ENCODE measurements at regions not wholly inside any gene's neighbourhood (a gene's known extent, or its start where the extent isn't known, plus 50 kb on each side); places are given as distances from the start of the nearest gene placed in this dataset.

GRCh38 chr16:74232806-74233465, 63.7 kb upstream of the PSMD7 start:
- no peak for DNase-seq

DNA sequence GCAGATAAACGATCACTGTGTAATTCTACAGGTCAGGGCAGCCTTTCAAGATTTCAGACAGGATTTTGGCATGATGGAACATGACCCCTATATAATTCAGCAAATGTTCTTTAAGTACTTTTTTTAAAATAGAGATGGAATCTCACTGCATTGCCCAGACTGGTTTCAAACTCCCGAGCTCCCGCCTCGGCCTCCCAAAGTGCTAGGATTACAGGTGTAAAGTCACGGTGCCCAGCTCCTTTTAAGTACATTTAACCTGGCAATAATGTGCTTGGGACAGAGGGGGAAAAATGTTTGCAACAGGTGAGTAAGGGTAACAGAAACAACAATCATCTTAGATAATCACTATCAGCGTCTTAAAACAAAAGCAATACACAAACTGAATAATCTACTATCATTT, 66.5 kb upstream of the PSMD7 start:
- DNase-seq: no peak

- peak; percentile 14 to 26 (median 19) for DNase-seq
Observed at GRCh38 chr16:74226338-74226954, 70.2 kb upstream of the PSMD7 start.

DNA sequence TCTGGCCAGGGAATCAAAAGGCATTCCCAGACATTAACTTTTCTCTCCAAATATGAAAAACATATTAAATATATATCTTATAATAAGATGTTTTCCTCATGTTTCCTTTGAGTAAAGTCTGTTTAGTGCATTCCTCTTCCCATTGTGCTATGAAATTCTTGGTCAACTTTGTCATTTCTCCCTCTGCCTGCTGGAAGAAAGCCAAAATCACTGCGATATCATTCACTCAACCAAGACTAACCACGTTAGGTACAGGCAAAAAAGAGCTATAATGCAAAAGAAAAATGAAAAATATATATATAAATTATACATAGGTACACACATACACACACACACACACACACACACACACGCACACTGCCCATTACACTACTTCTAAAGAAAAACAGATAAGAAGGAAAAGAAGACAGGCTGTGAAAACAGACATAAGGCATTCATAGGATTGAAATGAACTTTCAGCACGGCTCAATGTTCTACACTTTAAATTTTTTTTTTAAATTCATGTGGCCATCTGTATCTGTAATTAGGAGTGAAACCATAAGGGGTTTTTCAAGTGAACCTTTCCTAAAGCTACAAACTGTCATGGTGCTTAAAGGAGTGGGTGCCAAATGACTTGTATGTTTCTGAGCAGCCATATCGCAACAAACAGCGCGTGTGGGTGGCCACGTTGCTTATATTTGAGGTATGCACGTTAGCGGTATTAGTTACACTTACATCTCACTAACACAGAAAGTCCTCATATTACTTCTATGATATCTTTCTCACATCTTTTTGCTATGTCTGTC, 71.6 kb upstream of the PSMD7 start:
- no peak for DNase-seq

- DNase-seq: no peak
Observed at GRCh38 chr16:74221828-74222227, 74.8 kb upstream of the PSMD7 start.

DNA sequence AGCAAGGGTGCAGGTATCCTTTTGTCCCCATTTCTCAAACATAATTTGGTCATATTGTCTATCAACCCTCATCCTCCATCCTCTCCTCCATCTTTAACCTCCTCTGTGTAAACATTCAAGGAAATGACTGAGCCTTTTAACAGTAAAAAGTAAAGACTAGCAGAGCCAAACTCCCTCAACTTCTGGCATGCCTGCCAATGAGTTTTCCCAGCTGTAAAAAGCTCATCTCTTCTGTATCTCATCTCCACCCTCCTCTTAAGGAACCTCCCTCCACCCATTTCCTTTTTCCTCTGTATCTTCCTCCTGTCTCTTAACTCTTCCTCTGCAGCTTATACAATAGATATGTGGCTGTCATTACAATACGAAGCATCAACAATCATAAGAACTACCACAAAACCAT, 76.9 kb upstream of the PSMD7 start:
- DNase-seq: no peak

GRCh38 chr16:74218871-74219270, 77.7 kb upstream of the PSMD7 start:
- no peak for DNase-seq

- DNase-seq: no peak
Observed at GRCh38 chr16:74216319-74216718, 80.3 kb upstream of the PSMD7 start.

GRCh38 chr16:74215249-74215648, 81.4 kb upstream of the PSMD7 start:
- no peak for DNase-seq

GRCh38 chr16:74213372-74213771, 83.2 kb upstream of the PSMD7 start:
- no peak for DNase-seq

DNA sequence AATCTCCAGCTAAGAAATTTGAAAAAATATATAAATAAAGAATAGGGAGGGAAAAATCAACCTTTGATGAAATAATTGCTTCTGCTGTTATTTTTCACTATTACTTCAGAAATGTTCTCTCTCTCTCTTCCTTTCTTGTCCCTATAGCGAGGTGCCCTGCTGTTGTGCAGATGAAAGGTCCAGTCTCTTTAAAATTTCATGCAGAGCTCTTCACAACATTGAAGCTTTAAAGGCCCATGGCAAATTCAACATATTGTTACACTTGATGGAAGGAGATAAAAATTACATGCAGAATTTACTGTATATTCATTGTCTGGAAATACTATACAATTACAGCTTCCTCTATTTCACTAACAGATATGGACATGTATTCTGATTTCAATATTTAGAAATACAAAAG, 86.4 kb upstream of the PSMD7 start:
- no peak for DNase-seq

DNA sequence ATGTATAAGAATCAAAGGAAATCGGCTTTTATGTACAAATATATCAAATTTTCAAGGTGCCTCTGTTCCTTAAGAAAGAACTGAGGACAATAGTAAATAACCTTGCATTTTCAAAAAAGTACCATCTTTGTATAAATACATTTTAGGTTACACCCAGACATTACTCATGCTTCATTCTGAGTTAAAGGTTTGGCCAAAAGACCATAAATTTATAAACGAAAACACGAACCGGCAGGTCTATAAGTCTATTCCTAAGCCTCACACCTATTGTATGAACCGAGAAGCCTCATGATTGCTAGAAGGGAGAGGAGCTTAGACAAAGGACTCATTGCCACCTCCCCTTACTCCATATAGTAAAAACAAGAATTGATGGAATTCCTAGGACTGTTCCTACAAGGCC, 94.6 kb upstream of the PSMD7 start:
- no peak for DNase-seq

DNA sequence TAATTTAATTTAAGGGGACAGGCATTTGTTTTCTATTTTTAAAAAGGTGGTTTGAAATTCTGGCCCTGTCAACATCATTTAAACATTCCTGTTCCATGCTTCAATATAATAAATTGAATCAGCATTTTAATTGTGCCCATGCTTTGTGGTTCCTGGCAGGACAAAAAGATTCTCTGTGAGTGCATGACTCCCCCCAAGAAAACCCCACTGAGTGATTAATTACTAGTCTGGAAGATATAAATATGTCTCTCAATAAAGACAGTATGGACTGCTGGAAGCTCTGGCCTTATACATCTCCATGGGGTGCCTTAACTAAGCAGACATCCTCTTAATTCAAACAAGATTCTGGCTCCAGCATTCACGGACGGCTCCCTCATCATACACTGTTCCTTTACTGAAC, 95.0 kb upstream of the PSMD7 start:
- no peak for DNase-seq

GRCh38 chr16:74200921-74201320, 95.7 kb upstream of the PSMD7 start:
- no peak for DNase-seq

- no peak for DNase-seq
Observed at GRCh38 chr16:74199842-74200124, 96.8 kb upstream of the PSMD7 start.

DNA sequence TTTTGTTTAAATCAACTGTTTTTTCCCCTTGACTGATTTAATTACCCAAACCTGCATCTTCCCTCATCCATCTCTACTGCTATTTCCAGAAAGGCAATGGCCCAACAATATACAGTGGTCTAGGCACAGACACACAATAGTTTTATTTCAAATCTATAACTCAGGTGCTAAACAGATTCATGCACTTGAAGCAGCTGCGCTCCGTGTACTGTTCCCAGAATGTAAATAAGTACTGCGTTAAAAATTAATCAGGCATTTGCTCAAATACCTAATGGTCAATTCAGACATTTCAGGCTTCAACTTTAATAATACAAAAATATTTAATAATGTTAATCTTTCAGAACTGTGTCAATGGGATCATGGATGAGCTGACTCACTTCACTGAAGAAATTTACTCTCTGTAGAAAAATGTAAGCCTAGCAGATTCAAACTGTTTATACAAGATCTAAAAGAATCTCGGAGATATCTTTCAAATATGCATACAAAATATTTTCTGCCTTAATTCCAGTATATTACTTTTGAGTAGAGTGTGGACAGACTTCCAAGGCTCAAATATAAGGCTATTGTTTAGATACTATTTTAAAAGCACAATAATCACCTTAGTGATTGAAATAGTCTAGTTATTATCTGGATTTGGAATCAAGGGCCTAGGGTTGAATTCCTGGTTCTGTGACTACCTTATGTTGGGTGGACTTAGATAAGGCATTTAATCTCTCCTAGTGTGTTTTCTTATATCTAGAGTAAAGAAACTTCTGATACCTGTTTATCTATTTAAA, 97.4 kb upstream of the PSMD7 start:
- DNase-seq: no peak

- DNase-seq: no peak
Observed at GRCh38 chr16:74192281-74192797, 104.3 kb upstream of the PSMD7 start.

DNA sequence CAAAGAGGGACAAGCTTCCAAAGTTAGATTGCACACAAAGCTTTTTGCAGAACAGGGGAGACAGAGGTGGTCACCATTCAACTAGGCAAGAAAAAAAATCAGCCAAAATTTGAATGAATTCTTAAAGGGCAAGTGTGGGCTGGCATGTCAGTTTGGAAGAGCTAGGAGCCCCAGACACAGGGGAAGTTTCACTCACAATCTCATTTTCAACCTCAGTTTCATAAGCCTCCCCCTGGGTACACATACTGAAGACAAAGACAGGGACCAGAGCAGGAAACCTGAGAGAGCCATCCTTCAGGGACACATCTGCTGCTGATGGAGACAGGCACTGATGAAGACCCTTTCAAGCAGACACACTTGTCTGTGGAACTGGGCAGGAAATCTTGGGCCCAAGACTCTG, 106.3 kb upstream of the PSMD7 start:
- no peak for DNase-seq

- no peak for DNase-seq
Observed at GRCh38 chr16:74188856-74189255, 107.8 kb upstream of the PSMD7 start.

DNA sequence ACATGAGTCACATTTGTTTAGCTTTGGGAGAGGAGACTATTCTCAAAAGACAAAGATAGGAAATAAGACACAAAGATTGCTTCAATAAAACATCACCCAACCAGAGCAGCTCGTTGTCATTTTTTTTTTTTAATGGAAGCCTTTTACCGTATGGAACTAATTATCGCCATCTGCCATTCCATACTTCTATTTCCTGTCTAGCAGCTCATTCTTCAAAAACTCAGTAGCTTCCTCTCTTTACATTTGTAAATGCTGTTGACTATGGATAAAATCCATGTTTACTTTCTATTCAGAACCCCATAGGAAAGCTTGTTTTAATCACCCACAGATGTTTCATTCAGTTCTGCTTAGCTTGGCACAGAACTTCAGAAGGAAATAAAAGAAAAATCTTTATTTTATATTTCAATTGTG, 110.0 kb upstream of the PSMD7 start:
- no peak for DNase-seq

DNA sequence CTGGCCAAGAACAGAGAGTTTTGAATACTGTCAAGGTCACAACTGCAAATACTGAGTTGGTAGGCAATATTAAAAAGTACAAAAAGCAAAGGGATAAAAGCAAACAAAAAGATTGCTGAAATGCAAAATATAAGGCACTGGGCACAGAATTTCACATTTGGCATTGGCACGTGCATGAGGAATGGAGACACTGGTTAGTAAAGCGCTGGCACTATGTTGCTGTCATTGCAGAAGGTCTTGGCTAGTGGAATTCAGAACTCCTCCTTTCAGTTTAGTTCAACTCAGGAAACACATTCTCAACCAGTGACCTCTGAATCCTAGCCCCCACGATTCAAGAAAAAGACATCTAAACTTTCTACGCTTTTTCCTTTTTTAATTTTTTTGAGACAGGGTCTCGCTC, 111.8 kb upstream of the PSMD7 start:
- DNase-seq: no peak

GRCh38 chr16:74183601-74184360, 112.8 kb upstream of the PSMD7 start:
- no peak for DNase-seq
